Panc1 (cell line): ENCODE measurements at regions not wholly inside any gene's neighbourhood (a gene's known extent, or its start where the extent isn't known, plus 50 kb on each side); places are given as distances from the start of the nearest gene placed in this dataset.

Experiments
- POLR2AphosphoS5 ChIP-seq: IDR thresholded peaks from 2 replicates; pipeline ENCODE4 v1.6.1; 2012; ENCODE audit warnings: mild to moderate bottlenecking, low read depth, low read length, moderate library complexity
- SIN3A ChIP-seq: IDR thresholded peaks from 2 replicates; pipeline ENCODE4 v1.6.1; 2012; ENCODE audit warnings: low read depth, mild to moderate bottlenecking, low read length, moderate library complexity, borderline replicate concordance; ENCODE audit not compliant: insufficient read depth
- TCF7L2 ChIP-seq: IDR thresholded peaks from 2 replicates; pipeline ENCODE4 v1.6.1; 2011; ENCODE audit warnings: mild to moderate bottlenecking, low read depth, low read length, inconsistent platforms
- TF ChIP-seq, protein P1 (sequence below): fragments of 450-650 bp; IDR thresholded peaks from 2 replicates; pipeline ENCODE4 v1.5.1; 2017; ENCODE audit warnings: mild to moderate bottlenecking
- TF ChIP-seq, protein P2 (sequence below), 2 experiments: IDR thresholded peaks; 2 replicates each; pipeline ENCODE4 v1.6.1; 2011 to 2012; ENCODE audit warnings: low read depth in 2 of 2, control low read depth in 1 of 2, low read length in 1 of 2, mild to moderate bottlenecking in 1 of 2, moderate library complexity in 1 of 2; ENCODE audit not compliant: insufficient read depth in 1 of 2

DNA sequence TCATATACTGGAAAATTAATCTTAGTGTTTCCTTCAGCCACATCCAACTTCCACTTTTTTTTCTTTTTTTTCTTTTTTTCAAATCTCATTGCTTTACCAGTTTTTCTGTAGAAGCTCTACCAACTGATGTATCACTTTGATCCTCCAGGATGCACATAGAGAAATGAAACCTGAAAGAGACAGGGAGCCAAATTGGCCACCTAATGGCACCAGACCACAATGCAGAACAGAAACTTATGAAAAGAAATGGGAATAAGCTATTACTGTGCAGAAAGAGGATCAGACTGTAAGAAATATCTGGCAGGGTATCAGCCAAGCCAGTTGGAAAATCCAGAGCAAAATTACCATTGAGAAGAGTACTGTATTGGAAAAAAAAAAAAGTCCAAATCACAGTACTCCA lies 1514.2 kb downstream of the MRPL39 start:
- TF ChIP-seq, protein P1, sequence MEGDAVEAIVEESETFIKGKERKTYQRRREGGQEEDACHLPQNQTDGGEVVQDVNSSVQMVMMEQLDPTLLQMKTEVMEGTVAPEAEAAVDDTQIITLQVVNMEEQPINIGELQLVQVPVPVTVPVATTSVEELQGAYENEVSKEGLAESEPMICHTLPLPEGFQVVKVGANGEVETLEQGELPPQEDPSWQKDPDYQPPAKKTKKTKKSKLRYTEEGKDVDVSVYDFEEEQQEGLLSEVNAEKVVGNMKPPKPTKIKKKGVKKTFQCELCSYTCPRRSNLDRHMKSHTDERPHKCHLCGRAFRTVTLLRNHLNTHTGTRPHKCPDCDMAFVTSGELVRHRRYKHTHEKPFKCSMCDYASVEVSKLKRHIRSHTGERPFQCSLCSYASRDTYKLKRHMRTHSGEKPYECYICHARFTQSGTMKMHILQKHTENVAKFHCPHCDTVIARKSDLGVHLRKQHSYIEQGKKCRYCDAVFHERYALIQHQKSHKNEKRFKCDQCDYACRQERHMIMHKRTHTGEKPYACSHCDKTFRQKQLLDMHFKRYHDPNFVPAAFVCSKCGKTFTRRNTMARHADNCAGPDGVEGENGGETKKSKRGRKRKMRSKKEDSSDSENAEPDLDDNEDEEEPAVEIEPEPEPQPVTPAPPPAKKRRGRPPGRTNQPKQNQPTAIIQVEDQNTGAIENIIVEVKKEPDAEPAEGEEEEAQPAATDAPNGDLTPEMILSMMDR: no peak
- TF ChIP-seq POLR2AphosphoS5 (no peak), SIN3A (no peak), TCF7L2 (no peak)
- TF ChIP-seq, protein P2, sequence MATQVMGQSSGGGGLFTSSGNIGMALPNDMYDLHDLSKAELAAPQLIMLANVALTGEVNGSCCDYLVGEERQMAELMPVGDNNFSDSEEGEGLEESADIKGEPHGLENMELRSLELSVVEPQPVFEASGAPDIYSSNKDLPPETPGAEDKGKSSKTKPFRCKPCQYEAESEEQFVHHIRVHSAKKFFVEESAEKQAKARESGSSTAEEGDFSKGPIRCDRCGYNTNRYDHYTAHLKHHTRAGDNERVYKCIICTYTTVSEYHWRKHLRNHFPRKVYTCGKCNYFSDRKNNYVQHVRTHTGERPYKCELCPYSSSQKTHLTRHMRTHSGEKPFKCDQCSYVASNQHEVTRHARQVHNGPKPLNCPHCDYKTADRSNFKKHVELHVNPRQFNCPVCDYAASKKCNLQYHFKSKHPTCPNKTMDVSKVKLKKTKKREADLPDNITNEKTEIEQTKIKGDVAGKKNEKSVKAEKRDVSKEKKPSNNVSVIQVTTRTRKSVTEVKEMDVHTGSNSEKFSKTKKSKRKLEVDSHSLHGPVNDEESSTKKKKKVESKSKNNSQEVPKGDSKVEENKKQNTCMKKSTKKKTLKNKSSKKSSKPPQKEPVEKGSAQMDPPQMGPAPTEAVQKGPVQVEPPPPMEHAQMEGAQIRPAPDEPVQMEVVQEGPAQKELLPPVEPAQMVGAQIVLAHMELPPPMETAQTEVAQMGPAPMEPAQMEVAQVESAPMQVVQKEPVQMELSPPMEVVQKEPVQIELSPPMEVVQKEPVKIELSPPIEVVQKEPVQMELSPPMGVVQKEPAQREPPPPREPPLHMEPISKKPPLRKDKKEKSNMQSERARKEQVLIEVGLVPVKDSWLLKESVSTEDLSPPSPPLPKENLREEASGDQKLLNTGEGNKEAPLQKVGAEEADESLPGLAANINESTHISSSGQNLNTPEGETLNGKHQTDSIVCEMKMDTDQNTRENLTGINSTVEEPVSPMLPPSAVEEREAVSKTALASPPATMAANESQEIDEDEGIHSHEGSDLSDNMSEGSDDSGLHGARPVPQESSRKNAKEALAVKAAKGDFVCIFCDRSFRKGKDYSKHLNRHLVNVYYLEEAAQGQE (IDR thresholded peaks at IDR 0.05; ENCODE audit: insufficient read depth in 1 of 2, low read depth in 2 of 2, low read length in 1 of 2): no peak
